VCaP (cell line): ENCODE measurements at regions not wholly inside any gene's neighbourhood (a gene's known extent, or its start where the extent isn't known, plus 50 kb on each side); places are given as distances from the start of the nearest gene placed in this dataset.

ENCODE experiments used
- H3K27ac ChIP-seq: fragments of 450-650 bp; 2 replicates; pipeline ENCODE4 v1.5.1; 2017
- TF ChIP-seq, protein P1 (sequence below): fragments of 450-650 bp; conservative IDR thresholded peaks from 2 replicates; pipeline ENCODE4 v1.5.1; 2017; ENCODE audit warnings: mild to moderate bottlenecking, moderate library complexity

DNA sequence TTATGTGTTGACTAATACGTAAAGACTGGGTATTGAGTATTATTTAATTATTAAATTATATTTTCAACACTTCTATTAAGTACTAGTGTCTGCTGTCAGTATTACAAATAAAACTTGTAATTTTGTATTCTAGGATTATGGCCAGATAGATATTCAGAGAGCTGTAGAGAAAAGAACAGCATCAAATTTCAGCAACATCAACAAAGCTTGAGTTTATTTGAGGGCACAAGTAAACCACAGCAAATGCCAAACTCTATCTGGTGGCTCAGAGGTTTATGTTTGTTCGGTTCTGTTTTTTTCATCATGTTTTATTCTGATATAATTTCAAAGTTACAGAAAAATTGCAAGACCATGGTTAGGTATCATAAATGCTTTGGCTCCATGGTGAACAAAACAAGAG is 1530.5 kb downstream of the PCDH18 start:
- no peak overlapping the region for H3K27ac ChIP-seq
- TF ChIP-seq, protein P1, sequence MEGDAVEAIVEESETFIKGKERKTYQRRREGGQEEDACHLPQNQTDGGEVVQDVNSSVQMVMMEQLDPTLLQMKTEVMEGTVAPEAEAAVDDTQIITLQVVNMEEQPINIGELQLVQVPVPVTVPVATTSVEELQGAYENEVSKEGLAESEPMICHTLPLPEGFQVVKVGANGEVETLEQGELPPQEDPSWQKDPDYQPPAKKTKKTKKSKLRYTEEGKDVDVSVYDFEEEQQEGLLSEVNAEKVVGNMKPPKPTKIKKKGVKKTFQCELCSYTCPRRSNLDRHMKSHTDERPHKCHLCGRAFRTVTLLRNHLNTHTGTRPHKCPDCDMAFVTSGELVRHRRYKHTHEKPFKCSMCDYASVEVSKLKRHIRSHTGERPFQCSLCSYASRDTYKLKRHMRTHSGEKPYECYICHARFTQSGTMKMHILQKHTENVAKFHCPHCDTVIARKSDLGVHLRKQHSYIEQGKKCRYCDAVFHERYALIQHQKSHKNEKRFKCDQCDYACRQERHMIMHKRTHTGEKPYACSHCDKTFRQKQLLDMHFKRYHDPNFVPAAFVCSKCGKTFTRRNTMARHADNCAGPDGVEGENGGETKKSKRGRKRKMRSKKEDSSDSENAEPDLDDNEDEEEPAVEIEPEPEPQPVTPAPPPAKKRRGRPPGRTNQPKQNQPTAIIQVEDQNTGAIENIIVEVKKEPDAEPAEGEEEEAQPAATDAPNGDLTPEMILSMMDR: no peak

- H3K27ac ChIP-seq: no peak overlapping the region
- TF ChIP-seq, protein P1: no peak
Measured at GRCh38 chr4:136000246-136000645, 1532.0 kb downstream of the PCDH18 start.

GRCh38 chr4:135994360-135994759 is 1537.9 kb downstream of the PCDH18 start:
- H3K27ac ChIP-seq: no peak overlapping the region
- TF ChIP-seq, protein P1: no peak

DNA sequence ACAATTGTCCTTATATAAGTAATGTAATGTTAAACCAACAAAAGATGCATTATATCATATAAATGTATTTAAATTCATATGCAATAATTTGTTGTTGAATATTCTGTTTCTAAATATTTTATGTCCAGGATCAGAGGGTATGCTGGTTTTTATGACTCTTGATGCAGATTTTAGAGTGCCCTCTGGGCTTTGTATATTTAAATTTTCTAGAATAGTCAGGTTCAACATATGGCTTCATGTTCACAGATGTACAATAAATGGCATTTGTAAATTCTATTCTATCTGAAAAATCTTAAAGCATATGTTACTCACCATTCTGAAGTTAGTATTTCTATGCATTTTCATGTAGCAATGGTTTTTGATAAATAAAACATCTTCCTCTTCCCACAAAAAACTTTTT is 1555.4 kb downstream of the PCDH18 start:
- TF ChIP-seq, protein P1: no peak
- no peak overlapping the region for H3K27ac ChIP-seq

DNA sequence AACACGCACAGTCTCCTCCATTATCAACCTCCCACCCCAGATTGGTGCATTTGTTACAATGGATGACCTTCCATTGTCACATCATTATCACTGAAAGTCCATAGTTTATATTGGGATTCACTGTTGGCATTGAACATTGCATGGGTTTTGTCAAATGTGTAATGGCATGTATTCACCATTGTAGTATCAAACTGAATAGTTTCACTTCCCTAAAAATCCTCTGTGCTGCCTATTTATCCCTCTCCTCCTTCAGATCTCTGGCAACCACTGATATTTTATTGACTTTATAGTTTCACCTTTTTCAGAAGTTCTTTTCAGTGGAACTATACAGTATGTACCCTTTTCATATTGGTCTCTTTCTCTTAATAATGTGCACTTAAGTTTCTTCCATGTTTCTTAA is 1565.4 kb downstream of the PCDH18 start:
- TF ChIP-seq, protein P1: no peak
- no peak overlapping the region for H3K27ac ChIP-seq

DNA sequence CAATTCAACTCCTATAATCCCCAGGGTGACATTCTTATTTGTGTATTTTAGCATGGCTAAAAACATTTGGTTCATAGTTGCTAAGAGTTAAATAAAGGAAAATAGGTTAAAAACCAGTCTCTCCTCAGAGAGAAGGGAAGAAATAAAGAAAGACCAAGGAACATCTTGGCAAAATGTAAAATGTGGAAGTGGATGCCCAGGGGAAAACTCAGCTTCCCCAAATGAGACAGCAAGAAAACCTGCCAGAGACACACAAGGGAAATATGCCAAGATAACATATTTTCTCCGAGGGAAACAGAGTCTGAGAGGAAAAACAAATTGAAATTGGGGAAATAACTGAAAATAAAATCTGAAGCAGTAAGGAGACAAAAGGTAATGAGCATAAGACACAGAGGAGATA is 1569.3 kb downstream of the PCDH18 start:
- no peak overlapping the region for H3K27ac ChIP-seq
- TF ChIP-seq, protein P1: no peak

GRCh38 chr4:135949931-135950330 is 1582.4 kb downstream of the PCDH18 start:
- no peak overlapping the region for H3K27ac ChIP-seq

More at GRCh38 chr4:135949931-135950330, 1582.4 kb downstream of the PCDH18 start:
- TF ChIP-seq, protein P1: no peak
